Astrocyte (in vitro differentiated cells and primary cell): ENCODE measurements at regions not wholly inside any gene's neighbourhood (a gene's known extent, or its start where the extent isn't known, plus 50 kb on each side); places are given as distances from the start of the nearest gene placed in this dataset.

Experiments used
- DNase-seq: peaks from one replicate; pipeline ENCODE4 v3.0.0-alpha.2; 2010; ENCODE audit warnings: low read depth
- FAIRE-seq: peaks from 2 replicates; lab custom pipeline; 2011; peaks lifted over from hg19 to GRCh38; lab: Jason Lieb, UNC
- H2AFZ ChIP-seq: 2 replicates; pipeline ENCODE4 v1.6.0; 2012; ENCODE audit warnings: low read depth, low read length, inconsistent platforms
- H3K27ac ChIP-seq: 2 replicates; pipeline ENCODE4 v1.5.1; 2011; ENCODE audit warnings: low read depth, low read length, inconsistent platforms
- H3K27me3 ChIP-seq: 2 replicates; pipeline ENCODE4 v1.6.0; 2011; ENCODE audit warnings: low read length, inconsistent platforms; ENCODE audit not compliant: insufficient read depth
- H3K36me3 ChIP-seq: 2 replicates; pipeline ENCODE4 v1.5.1; 2011; ENCODE audit warnings: low read length, inconsistent platforms; ENCODE audit not compliant: insufficient read depth
- H3K4me1 ChIP-seq: 2 replicates; pipeline ENCODE4 v1.5.1; 2011; ENCODE audit warnings: low read length, inconsistent platforms; ENCODE audit not compliant: insufficient read depth
- H3K4me2 ChIP-seq: 2 replicates; pipeline ENCODE4 v1.6.0; 2012; ENCODE audit warnings: low read length, inconsistent platforms
- H3K4me3 ChIP-seq: 2 replicates; pipeline ENCODE4 v1.5.1; 2011; ENCODE audit warnings: low read depth, mild to moderate bottlenecking, low read length, inconsistent platforms; ENCODE audit not compliant: insufficient read depth
- H3K79me2 ChIP-seq: 2 replicates; pipeline ENCODE4 v1.6.0; 2012; ENCODE audit warnings: mild to moderate bottlenecking, low read length, inconsistent platforms; ENCODE audit not compliant: insufficient read depth
- H3K9ac ChIP-seq: 2 replicates; pipeline ENCODE4 v1.6.0; 2012; ENCODE audit warnings: mild to moderate bottlenecking, low read length, inconsistent platforms
- H3K9me3 ChIP-seq: 2 replicates; pipeline ENCODE4 v1.5.1; 2012; ENCODE audit warnings: low read depth, mild to moderate bottlenecking, low read length, inconsistent platforms; ENCODE audit not compliant: insufficient read depth
- H4K20me1 ChIP-seq: 2 replicates; pipeline ENCODE4 v1.6.0; 2012; ENCODE audit warnings: low read length, inconsistent platforms; ENCODE audit not compliant: insufficient read depth
- H3K27ac Mint-ChIP-seq: one replicate; pipeline ENCODE4 v1.8.0; 2021; ENCODE audit warnings: mild to moderate bottlenecking, mixed read lengths; ENCODE audit not compliant: unreplicated experiment
- H3K27me3 Mint-ChIP-seq: one replicate; pipeline ENCODE4 v1.8.0; 2021; ENCODE audit warnings: low read depth, mixed read lengths; ENCODE audit not compliant: unreplicated experiment
- H3K36me3 Mint-ChIP-seq: one replicate; pipeline ENCODE4 v1.8.0; 2021; ENCODE audit warnings: low read depth, mixed read lengths; ENCODE audit not compliant: unreplicated experiment
- H3K4me1 Mint-ChIP-seq: one replicate; pipeline ENCODE4 v1.8.0; 2021; ENCODE audit warnings: low read depth, mixed read lengths; ENCODE audit not compliant: unreplicated experiment
- H3K4me3 Mint-ChIP-seq: one replicate; pipeline ENCODE4 v1.8.0; 2021; ENCODE audit warnings: mild to moderate bottlenecking, moderate library complexity, mixed read lengths; ENCODE audit not compliant: unreplicated experiment
- H3K9me3 Mint-ChIP-seq: one replicate; pipeline ENCODE4 v1.8.0; 2021; ENCODE audit warnings: mild to moderate bottlenecking, mixed read lengths; ENCODE audit not compliant: unreplicated experiment
- EZH2 ChIP-seq: IDR thresholded peaks from 2 replicates; pipeline ENCODE4 v1.6.1; 2012; ENCODE audit warnings: mild to moderate bottlenecking, low read length, inconsistent platforms; ENCODE audit not compliant: insufficient read depth
- TF ChIP-seq, protein P1 (sequence below): IDR thresholded peaks from 2 replicates; pipeline ENCODE4 v1.5.1; 2011; ENCODE audit warnings: low read depth, mild to moderate bottlenecking, inconsistent platforms, low read length, moderate library complexity; ENCODE audit not compliant: insufficient read depth

DNA sequence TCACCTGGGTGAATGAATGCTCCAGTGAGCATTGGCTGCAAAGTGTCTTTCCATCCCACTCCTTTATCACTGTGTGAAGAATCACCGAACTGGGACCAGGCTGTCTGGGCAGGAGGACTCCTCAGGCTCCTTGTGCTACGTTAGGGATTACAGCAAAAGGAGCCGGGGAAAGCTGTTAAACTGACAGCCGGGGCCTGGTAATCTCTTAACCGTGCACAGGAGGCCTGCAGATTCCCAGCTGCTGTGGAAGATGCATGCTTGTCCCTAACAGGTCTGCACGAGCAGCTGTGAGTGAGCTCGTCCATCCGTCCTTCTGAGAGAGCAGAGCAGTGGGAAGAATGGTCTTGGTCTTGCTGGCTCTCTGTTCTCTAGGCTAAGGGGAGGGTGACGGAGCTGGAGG lies 231.5 kb downstream of the AACS start:
- Histone ChIP-seq H3K4me2 (no peak overlapping the region), H3K9ac (no peak overlapping the region), H4K20me1 (no peaks in the 10 kb centered on the region), H2AFZ (no peak overlapping the region), H3K9me3 (peaks cover 7% of the 10 kb centered on the region), H3K27ac (no peak overlapping the region), H3K79me2 (no peaks in the 10 kb centered on the region), H3K36me3 (no peaks in the 10 kb centered on the region), H3K4me3 (no peak overlapping the region), H3K27me3 (no peaks in the 10 kb centered on the region), H3K4me1 (no peaks in the 10 kb centered on the region)
- H3K27ac Mint-ChIP-seq, result no peak overlapping the region
- DNase-seq (no peak), FAIRE-seq (no peak)
- no peaks in the 10 kb centered on the region for H3K9me3 Mint-ChIP-seq
- no peaks in the 10 kb centered on the region for H3K4me1 Mint-ChIP-seq
- no peak overlapping the region for H3K4me3 Mint-ChIP-seq
- H3K36me3 Mint-ChIP-seq, result no peaks in the 10 kb centered on the region
- no peak for TF ChIP-seq EZH2
- TF ChIP-seq, protein P1, sequence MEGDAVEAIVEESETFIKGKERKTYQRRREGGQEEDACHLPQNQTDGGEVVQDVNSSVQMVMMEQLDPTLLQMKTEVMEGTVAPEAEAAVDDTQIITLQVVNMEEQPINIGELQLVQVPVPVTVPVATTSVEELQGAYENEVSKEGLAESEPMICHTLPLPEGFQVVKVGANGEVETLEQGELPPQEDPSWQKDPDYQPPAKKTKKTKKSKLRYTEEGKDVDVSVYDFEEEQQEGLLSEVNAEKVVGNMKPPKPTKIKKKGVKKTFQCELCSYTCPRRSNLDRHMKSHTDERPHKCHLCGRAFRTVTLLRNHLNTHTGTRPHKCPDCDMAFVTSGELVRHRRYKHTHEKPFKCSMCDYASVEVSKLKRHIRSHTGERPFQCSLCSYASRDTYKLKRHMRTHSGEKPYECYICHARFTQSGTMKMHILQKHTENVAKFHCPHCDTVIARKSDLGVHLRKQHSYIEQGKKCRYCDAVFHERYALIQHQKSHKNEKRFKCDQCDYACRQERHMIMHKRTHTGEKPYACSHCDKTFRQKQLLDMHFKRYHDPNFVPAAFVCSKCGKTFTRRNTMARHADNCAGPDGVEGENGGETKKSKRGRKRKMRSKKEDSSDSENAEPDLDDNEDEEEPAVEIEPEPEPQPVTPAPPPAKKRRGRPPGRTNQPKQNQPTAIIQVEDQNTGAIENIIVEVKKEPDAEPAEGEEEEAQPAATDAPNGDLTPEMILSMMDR, result no peak
- peaks cover 20% of the 10 kb centered on the region for H3K27me3 Mint-ChIP-seq

DNA sequence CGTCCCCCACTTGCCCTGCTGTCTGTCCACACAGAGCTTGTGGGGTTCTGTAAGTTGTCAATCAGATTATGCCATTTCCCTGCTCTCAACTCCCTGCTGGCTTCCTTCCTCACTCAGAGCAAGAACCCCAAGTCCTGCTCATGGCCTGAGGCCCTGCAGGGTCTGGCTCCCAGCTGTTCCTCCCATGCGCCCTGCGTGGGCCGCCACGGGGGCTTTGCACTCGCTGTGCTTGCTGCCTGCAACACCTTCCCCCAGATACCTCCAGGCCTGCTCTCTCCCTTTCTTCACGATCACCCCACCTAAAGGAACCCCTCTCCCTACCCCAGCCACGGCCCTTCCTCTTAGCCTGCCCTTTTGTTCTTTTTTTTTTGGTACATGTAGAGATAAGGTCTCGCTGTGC lies 234.6 kb downstream of the AACS start:
- H4K20me1 ChIP-seq, result no peaks in the 10 kb centered on the region
- no peaks in the 10 kb centered on the region for H3K27me3 ChIP-seq
- H3K36me3 Mint-ChIP-seq, result no peaks in the 10 kb centered on the region
- no peak overlapping the region for H3K9ac ChIP-seq
- H3K4me3 ChIP-seq, result no peak overlapping the region
- no peaks in the 10 kb centered on the region for H3K36me3 ChIP-seq
- peaks cover 17% of the 10 kb centered on the region for H3K27me3 Mint-ChIP-seq
- FAIRE-seq (no peak), DNase-seq (no peak)
- H3K27ac Mint-ChIP-seq, result no peak overlapping the region
- no peak overlapping the region for H3K4me3 Mint-ChIP-seq
- no peaks in the 10 kb centered on the region for H3K79me2 ChIP-seq
- H2AFZ ChIP-seq, result no peak overlapping the region
- H3K4me1 ChIP-seq, result no peaks in the 10 kb centered on the region
- H3K4me1 Mint-ChIP-seq, result no peaks in the 10 kb centered on the region
- H3K9me3 ChIP-seq, result peaks cover 5% of the 10 kb centered on the region
- no peaks in the 10 kb centered on the region for H3K9me3 Mint-ChIP-seq
- H3K4me2 ChIP-seq, result no peak overlapping the region
- no peak overlapping the region for H3K27ac ChIP-seq
- TF ChIP-seq, protein P1, result no peak

DNA sequence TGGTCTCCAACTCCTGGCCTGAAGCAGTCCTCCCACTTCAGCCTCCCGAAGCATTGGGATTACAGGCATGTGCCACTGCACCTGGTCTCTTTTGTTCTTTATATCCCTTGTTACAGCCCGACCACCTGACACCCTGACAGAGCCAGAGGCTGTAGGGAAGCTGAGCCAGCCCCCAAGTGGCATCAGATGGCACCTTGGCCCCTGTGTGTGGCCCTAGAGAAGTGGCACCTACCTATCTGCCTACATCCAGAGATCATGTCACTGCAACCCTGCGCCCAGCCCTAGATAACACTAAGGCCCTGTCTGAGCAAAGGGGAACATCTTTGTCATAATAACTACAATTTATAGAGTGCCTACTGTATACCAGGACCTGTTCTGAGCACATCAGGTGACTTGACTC lies 235.0 kb downstream of the AACS start:
- H3K27me3 Mint-ChIP-seq, result peaks cover 17% of the 10 kb centered on the region
- no peak overlapping the region for H3K27ac Mint-ChIP-seq
- Histone ChIP-seq H3K4me1 (no peaks in the 10 kb centered on the region), H3K4me2 (no peak overlapping the region), H3K27me3 (no peaks in the 10 kb centered on the region), H3K79me2 (no peaks in the 10 kb centered on the region), H3K27ac (no peak overlapping the region), H3K4me3 (no peak overlapping the region), H3K9ac (no peak overlapping the region), H3K36me3 (no peaks in the 10 kb centered on the region), H3K9me3 (peaks cover 5% of the 10 kb centered on the region), H2AFZ (no peak overlapping the region), H4K20me1 (no peaks in the 10 kb centered on the region)
- H3K9me3 Mint-ChIP-seq, result no peaks in the 10 kb centered on the region
- TF ChIP-seq, protein P1, result no peak
- TF ChIP-seq EZH2, result no peak
- H3K4me1 Mint-ChIP-seq, result no peaks in the 10 kb centered on the region
- no peak for FAIRE-seq
- H3K4me3 Mint-ChIP-seq, result no peak overlapping the region
- DNase-seq, result no peak
- no peaks in the 10 kb centered on the region for H3K36me3 Mint-ChIP-seq
